NCI-H2171 (cell line): ENCODE measurements at regions not wholly inside any gene's neighbourhood (a gene's known extent, or its start where the extent isn't known, plus 50 kb on each side); places are given as distances from the start of the nearest gene placed in this dataset.

ENCODE experiments used
- DNase-seq: peaks from one replicate; lab custom pipeline; 2025; lab: John Stamatoyannopoulos, UW

DNA sequence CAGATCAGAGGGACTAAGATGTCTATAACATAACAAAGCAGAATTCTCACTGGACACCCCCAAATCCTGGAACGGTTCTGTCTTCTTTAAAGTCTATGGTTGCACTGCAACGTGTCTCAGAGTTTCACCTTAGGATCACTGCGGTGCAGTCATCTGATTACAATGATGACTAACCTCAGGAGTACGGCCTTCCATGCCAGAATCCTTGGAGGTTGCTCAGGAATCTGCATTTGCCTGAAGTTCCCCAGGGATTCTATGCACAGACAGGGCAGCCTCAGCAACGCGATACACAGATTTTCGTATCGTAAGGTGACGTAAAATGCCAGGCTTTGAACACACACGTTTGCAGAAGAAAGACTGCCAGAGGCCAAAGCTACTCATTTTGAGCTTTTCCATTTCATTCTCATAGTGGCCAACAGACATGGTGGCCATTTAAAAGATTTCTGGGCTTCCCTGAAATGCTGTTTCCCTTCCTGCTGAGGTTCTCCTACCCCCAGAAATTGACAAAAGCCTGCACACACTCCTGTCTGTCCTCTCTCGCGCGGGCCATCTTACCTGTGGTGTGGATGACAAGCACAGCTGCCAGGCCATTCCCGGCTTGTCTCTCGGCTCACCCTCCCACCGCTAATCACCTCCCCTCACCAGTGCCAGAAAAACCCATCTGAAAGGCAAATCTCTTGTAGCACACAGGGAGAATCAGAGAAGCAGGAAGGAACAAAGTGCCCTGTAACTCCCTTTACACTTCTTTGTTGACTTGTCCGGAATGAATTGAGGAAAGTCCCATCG is 148.8 kb downstream of the ACKR3 start:
- no peak for DNase-seq

DNA sequence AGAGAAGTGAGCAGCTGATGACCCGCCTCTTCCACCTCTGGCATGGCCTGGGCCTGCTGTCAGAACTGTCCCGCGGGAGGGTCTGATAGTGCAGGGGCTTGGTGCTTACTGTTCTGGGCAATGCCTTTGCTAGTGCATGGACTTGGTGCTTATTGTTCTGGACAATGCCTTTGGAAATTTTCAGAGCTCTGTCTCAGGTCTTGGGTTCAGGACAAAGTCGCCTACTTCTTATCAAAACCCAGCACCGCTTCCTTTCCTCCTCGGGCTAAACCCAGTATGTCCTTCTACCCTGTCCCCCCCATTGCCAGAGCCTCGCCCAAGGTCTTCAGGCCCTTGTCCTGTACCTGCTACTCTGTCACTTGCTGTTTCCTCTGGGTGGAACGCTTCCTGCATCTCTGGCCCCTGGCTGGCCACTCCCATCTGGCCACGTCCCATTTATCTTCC is 149.6 kb downstream of the ACKR3 start:
- no peak for DNase-seq

DNA sequence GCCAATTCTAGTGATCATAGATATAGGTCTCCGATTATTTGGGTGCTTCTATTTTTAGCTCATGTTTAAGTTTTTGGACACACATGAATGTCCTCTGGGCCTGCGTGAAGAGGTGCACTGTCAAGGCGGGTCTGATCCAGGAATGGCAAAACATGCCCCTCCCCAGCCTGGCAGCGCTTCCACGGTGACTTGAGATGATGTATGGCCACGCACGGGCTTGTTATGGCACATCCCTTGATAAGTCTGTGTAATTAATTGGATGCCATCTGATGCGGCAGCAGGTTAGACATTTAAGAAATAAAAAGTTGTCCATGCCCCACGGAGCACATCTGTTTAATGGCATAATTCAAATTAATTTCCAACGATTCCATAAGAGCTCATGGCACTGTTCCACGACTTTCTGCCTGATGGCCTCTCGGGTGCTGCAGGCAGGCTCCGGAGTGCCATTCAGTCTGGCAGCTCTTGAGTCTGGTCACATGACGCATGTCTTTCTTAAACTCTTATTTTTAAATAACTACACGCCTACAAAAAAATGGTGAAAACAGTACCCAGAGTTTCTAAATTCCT is 151.4 kb downstream of the ACKR3 start:
- DNase-seq, result peak; percentile 91

DNA sequence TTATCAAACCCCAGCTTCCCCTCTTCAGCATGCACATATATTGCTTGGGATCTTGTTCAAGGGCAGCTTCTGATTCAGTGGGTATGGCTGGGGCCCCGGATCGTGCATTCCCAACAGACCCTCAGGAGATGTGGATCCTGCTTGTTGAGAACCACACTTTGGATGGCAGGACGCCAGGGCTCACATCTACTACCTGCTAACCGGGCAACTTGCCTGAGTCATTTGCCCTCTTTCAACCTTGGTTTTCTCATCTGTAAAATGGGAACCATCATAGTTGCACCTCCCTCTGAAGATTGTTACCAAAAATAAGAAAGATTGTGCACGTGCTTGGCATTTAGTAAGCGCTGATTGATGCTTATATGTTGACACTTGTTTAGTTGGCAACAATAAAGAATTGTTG is 154.6 kb downstream of the ACKR3 start:
- no peak for DNase-seq

DNA sequence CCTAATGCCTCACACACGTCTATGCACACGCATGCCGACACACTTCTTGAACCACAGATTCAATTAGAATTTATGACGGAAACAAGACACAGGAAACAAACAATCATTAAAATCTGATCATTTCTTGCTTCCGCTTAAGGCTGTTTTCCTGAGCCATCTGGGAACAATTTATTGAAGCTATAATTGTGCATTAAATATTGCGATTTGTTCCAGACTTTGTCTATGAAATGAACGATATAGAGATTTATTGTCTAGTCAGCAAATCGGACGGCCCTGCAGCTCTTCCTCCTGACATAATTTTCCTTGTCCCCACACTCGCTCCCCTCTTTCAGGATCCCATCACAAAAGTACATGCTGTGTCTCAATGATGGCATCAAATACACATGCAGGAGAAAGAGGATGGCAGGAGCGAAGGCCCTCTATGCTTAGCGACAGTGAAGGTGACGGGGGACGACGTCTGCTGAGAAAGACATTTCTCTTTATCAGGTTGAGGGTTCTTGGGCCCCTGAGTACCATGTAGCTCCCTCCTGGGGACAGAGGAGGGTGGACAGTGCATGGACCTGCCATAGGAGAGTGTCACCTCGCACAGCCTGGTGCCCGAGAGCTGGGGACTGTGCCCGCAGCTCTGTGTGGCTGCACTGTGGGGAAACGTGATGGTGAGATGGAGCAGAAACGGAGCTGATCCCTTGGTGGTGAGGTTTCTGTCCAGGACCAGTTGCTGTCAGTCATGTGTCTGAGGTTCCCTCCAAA is 157.3 kb downstream of the ACKR3 start:
- no peak for DNase-seq

DNA sequence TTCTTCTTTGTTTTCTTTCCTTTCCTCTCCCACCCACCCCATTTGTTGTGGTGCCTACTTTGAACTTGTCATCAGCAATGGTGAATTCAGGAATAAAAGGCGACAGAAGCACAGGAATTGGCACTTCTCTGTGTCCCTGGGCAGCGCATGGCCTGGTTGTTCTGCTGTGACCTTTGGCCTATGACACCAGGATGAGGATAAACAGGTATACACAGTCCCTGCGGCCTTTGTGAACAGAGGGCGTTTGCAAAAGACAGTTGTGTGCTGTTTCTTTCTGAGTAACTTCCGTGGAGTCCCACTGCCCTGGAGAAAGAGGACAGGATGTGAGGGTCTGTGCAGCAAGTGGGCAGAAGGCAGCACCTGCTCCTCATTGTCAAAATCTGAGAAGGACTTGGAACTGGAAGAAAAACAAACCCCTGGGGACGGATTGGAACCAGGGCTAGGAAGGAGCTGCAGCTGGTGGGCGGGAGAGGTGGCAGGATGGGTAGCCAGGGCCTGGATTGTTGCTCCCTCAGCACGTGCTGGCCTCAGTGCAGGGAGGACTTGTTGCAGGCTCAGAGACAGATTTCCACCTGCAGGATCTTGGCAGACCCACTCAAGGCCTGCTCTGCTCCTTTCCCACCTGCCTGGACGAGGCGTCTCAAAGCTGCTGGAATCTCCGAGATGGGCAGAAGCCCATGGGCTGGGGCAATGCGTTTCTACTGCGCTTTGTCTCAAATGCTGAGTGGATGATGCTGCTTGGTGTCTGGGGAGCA is 159.5 kb downstream of the ACKR3 start:
- DNase-seq, result no peak

DNA sequence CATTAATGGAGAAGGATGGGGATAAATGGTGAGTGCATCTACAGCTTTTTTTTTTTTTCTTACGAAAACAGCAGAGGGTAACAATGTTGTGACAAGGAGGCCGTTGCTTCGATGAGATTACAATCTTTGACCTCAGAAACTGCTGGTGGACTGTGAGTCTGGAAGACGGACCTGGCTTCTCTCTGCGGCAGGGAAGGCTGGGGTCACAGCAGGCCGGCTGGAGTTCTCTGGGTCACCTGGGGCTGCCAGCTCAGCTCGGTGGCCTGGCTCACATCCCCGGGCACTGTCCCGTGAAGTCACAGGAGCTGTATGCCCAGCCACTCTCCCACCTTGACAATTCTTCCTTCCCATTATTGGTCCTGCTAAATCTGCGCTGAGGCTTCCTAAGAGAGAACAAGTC is 160.8 kb downstream of the ACKR3 start:
- no peak for DNase-seq

DNA sequence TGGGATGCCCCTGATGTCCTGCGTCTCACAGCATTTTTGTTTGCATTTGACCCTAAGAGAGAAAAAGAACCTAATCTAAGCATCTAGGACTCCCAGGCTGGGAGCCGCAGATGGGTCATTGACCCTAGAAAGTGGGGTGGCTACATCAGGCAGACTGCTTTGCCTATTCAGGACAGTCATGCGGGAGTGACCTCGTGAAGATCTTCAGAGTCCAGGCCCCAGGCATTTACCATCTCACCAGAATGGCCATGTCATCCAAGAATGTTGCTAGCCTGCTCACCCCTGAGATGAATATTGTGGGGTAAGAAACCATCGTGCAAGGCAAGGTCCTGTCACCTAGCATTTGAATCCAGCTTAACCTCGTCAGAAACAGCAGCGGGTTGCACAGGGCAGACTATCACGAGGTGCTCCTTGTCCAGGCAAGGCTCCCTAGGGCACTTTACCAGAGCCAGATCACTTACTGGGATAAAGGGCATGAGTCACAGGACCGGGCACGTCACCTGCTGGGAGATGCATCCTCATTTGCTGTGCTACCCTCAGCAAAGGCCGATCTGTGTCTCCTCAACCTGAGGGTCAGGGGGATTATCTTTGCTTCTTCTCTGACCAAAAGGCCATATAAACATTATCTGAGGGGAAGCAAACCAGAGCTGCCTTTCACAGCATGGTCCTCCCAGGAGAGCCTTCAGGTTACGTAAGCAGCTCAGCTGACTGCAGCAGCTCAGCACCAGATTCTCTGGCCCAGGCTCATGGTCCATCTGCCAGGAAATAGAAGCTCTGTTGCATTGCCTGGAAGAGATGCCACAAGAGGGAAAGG is 162.3 kb downstream of the ACKR3 start:
- DNase-seq, result no peak

DNA sequence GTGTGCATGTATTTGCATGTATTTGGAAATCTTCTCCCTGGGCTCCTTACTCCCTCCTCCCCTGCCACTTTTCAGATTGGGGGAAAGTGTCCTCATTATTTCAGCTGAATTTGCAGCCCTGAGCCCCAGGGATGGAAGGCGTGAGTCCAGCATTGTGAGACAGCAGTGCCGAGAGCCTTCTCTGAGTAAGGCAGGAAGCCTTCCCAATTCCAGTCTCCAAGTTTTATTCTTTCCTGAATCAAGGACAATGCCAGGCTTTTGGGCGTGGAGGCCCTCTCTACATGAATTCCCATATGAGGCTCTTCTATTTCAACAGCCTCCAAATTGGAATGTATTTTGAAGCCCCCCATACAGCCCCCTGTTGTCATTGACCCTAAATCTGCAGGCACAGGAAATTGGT is 163.5 kb downstream of the ACKR3 start:
- DNase-seq, result no peak

DNA sequence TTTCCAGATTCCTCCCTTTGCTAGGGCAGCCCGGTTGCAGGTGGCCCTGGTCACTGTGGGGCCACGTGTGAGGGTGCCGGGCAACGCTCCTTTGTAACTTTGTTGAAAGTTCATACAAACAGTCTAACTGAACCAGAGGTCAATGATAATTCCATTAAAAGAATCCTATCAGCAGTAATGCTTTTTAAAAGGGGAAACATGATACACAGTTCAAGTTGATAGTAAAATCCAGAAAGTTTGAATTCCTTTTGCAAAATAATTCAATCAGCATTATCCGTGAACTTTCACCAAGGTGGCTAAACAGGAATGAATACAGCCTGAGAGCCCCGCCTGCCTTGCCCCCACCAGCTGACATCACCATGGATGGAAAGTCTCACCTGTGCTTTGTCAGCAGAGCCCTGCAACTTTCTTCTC is 166.2 kb downstream of the ACKR3 start:
- DNase-seq, result no peak

DNA sequence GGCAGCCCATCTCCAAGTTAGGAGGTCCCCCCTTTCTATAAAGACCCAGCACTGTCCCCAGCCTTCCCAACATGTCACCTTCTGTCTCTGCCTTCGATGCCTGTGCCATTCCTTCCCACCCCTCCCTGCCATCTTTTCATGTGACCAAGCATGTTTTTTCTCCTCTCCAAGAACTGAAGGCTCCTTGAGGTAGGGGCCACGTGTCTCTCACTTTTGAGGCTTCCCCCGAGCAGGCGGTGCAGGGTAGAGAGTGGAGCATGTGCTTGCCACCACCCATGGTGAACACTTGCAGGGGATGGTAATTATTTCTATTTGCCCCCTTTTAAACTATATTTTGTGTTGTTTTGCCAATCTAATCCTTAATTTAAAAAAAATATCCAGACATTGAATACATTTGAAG is 168.4 kb downstream of the ACKR3 start:
- no peak for DNase-seq

DNA sequence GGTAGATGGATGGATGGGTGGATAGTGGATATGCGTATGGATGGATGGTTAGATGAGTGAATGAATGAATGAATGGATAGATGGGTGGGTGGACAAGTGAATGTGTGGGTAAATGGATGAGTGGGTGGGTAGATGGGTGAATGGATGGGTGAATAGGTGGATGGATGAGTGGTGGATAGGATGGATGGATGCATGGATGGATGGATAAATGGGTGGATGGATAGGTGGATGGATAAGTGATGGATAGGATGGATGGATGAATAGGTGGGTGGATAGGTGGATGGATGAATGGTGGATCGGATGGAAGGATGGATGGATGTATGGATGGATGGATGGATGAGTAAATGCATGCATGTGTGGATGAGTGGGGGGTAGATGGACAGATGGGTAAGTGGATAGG is 169.3 kb downstream of the ACKR3 start:
- no peak for DNase-seq

DNA sequence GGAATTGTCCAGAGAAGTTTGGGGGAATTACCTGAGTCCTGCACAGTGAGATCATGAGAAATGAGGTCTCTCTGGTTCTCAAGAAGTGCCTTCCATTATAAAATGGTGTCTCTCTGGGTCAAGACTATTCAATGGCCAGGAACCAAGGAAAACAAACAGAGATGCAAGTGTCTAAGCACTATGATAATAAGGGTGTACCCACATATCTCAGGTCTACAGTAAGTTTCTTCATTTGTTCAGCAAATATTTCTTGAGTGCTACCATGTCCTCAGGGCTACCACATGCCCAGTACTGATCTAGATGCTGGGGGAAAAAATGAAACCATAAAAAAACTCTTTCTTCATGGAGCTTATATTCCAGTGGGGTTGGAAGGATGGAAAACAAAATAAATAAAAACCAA is 170.0 kb downstream of the ACKR3 start:
- no peak for DNase-seq

DNA sequence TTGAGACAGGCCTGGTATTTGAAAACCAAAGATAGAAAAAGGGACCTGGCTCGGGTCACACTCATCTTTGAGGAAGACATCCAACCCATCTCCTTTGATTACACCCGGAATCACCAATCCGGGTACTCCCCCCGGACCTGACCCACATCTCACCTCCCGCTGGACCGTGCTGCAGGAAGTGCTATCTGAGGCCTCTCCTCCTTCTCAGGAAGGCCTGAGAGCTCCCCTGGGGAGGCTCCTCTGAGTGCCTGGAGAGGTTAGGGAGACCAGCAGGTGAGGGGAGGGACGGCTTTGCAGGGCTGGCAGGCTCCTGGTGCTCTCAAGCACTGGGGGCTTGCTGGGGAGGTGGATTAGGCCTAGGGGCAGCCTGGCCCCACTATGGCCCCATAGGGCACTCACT is 170.9 kb downstream of the ACKR3 start:
- DNase-seq, result no peak

DNA sequence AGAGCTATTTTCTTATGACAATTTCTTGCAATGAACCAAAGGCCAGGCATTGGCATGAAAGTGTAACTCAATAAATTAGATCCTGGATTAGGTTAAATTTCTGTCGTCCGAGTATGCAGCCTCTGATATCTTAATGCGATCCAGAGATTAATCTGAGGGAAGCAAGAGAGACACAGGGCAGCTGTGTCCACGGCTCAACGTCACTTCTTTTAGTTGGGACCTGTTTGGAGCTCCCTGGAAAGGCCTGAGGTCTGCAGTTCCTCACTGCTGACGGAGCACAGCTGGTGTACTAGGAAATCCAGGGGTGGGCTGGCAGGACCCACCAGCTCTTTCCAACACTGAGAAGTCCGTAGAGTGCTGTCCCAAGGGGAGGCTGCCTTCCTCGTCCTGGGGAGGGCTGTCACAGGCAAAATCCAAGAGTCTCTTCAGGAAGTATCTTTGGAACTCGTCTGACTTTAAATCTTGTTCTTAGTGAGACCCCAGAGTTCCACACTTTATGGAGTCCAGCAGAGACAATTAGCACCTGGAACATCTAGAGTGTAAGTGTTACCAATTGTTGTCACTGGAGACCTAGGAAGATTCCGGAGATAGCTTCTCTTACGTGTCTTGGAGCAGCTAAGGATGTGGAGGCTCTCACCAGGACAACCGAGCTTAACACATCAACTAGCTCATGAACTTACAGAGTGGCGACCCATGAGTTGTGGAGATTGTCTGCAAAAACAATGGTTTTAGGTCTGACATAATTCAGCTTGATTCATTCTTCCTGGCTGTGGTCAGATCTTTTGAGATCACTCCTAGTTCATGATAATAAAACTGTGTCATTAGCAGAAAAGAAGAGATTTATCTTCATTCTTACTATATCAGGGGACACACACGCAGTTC is 173.7 kb downstream of the ACKR3 start:
- DNase-seq, result no peak

DNA sequence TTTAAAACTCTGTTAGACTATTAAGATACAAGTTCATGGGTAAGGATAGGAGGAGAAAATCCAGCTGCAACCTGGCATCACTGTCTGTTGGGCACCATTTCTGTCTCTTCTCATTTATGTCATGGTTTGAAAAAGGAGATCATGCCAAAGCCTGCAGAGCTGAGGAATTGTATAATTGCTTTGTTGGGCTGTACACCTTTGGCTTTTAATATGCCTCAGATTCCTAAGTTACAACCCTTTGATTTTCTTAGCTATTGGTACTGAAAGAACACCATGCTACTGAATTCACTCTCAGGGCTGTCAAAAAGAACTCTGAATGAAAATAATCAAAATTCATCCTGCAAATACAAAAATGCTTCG is 174.3 kb downstream of the ACKR3 start:
- no peak for DNase-seq

DNA sequence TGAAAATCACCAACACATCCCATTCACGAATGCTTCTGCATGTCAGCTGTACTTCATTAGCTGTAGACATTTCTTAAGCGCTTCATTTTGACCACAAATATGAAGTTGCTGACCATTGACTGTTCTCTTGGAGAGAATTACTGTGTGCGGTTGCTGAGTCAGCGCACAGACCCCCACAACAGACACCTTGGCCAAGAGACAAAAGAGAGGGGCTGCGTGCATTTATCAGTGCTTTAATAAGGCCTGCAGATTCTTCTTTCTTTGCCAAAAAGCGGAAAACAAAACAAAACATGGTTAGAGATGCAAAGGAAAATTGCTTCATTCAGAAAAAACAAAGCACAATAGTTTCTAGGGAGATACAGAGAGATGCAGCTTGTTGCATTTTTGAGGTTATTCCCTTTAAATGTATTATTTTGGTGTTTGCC is 174.7 kb downstream of the ACKR3 start:
- no peak for DNase-seq

DNA sequence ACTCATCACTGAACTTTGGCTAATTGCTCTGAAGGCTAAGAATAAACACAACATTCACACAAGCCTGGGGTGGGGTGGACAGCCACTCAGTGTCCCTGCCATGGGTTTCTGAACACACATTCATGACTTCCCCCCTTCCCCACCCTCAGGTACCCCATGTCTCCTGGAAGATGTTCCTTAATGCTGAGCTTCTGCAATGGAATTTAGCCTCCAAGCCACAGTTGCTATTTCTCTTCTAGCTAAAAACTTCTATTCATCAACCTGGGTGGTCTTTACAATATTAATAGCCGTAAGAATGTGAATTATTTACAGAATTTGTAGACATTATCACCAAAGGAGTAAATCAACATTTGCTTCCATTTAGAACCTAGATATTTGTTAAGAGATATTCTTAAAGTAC is 175.1 kb downstream of the ACKR3 start:
- DNase-seq, result no peak

DNA sequence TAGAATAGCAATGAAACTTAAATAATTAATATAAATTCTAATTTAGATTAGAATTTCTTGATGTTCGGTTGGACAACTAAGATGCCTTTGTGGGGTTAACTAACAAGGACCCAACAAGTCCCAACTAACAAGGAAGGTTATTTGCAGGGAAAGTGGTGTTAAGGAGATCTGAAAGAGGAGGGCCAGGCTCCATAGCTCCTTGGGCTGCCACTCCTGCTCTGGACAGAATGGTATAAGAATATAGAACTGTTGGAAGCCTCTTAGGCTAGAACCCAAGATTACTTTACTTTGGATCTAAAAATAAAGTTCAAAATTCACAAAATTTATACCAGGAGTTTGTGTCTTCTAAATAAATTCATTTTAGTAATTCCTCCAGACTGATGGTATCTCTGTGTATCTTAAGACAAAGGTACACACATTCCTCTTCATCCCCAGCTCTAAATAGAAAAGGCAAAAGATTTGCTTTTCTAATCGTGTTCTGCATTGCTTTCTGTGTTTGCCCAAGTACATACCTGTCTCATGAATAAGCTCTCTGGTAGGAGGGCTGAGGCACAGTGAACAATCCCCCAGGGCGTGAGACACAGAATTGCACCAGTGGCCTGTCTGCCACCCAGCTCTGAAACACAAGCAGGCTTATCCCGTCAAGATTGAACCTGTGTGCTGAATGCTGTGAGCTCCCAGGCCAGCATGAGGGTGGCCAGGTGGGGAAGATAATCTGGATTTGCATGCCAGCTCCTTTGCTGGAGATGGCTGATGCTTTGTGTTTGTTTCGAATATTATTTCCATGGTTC is 176.0 kb downstream of the ACKR3 start:
- DNase-seq, result no peak

DNA sequence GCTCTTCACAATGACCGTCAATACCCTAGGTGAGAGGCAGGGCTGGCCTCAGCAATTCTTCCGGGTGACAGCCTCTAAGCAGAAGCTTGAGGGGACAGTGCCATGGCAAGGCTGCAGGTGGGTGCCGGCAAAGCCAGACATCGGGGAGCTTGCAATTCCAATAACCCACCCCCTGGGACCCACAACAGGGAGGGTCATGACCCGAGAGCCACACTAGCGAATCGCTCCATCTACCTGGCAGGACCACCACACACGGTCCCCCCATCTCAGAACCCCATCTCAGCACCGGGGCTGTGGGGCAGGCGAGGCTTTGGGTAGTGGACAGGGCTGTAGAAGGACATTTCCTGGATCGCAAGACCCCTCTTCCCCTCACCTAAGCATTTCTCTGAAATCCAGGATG is 177.2 kb downstream of the ACKR3 start:
- no peak for DNase-seq
